ENCODE measurements at regions not wholly inside any gene's neighbourhood (a gene's known extent, or its start where the extent isn't known, plus 50 kb on each side); places are given as distances from the start of the nearest gene placed in this dataset.

DNA sequence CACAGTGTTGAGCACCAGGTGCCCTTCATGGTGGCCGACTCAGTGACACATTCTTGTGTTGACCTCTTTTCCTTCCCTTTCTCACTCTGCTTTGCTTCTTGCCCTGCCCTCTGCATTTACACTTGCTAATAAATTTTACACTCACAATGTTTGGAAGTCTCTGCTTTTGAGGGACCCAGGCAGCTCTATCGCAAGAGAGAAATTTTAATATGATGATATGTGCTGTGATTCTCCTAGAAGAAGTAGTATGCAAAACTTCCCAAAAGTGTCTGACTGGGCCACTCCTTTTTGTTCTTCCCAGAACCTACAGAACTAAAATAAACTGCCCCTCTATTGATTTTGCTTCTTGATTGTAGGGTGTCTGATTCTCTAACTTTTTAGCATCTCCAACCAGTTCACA, 135.0 kb downstream of the IRS1 start:
- no peak overlapping the region for H3K27ac ChIP-seq (ENCODE audit: low read depth, low read length, poor library complexity, severe bottlenecking)
- no peaks in the 10 kb centered on the region for H3K79me2 ChIP-seq (ENCODE audit: insufficient read depth, low read length)
- no peaks in the 10 kb centered on the region for H3K9me2 ChIP-seq (ENCODE audit: low read depth, low read length)
- no peaks in the 10 kb centered on the region for H3K36me3 ChIP-seq (ENCODE audit: insufficient read depth, low read length)
- H3K4me2 ChIP-seq (ENCODE audit: low read length) = no peak overlapping the region
- TF ChIP-seq, protein P1, sequence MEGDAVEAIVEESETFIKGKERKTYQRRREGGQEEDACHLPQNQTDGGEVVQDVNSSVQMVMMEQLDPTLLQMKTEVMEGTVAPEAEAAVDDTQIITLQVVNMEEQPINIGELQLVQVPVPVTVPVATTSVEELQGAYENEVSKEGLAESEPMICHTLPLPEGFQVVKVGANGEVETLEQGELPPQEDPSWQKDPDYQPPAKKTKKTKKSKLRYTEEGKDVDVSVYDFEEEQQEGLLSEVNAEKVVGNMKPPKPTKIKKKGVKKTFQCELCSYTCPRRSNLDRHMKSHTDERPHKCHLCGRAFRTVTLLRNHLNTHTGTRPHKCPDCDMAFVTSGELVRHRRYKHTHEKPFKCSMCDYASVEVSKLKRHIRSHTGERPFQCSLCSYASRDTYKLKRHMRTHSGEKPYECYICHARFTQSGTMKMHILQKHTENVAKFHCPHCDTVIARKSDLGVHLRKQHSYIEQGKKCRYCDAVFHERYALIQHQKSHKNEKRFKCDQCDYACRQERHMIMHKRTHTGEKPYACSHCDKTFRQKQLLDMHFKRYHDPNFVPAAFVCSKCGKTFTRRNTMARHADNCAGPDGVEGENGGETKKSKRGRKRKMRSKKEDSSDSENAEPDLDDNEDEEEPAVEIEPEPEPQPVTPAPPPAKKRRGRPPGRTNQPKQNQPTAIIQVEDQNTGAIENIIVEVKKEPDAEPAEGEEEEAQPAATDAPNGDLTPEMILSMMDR (IDR thresholded peaks at IDR 0.05; ENCODE audit: low read length) = no peak
- no peak for TF ChIP-seq EZH2 (IDR thresholded peaks at IDR 0.05; ENCODE audit: borderline replicate concordance, low read length)
- no peaks in the 10 kb centered on the region for H3K9me3 ChIP-seq (ENCODE audit: low read length)
- no peak overlapping the region for H3K4me3 ChIP-seq (ENCODE audit: low read depth, low read length, poor library complexity, severe bottlenecking)
- no peaks in the 10 kb centered on the region for H3K4me1 ChIP-seq (ENCODE audit: insufficient read depth, low read length, severe bottlenecking)
- H3K9ac ChIP-seq (ENCODE audit: low read length) = no peak overlapping the region
- H3K27me3 ChIP-seq (ENCODE audit: insufficient read depth, low read length) = no peaks in the 10 kb centered on the region; the same call in 1 of the 2 replicates
- H4K20me1 ChIP-seq (ENCODE audit: insufficient read depth, low read length) = no peaks in the 10 kb centered on the region
- no peak overlapping the region for H2AFZ ChIP-seq (ENCODE audit: low read length)
- no peaks in the 10 kb centered on the region for H3F3A ChIP-seq (ENCODE audit: insufficient read depth, low read length)

DNA sequence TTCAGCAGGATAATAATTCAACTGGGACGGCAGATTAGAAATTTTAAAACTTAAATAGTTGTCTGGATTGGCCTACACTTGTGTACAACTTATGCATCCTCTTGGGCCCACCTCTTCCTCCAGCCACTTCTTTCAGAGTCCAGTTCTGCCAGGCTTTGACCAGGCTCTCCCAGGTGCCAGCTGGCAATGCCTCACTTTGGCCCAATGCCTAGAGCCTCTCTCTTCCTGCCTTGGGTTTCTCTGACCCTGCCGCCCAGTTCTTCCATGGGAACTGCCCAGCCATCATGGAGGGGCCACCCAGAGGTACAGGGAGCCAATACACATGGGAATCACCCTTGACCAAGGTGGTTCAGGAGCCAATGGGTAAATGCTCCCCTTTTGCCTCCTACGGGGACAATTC, 135.5 kb downstream of the IRS1 start:
- no peak for TF ChIP-seq EZH2 (IDR thresholded peaks at IDR 0.05; ENCODE audit: borderline replicate concordance, low read length)
- TF ChIP-seq, protein P1 (IDR thresholded peaks at IDR 0.05; ENCODE audit: low read length) = no peak
- no peaks in the 10 kb centered on the region for H3K4me1 ChIP-seq (ENCODE audit: insufficient read depth, low read length, severe bottlenecking)
- H3K27me3 ChIP-seq (ENCODE audit: insufficient read depth, low read length) = no peaks in the 10 kb centered on the region; the same call in 1 of the 2 replicates
- no peak overlapping the region for H3K4me2 ChIP-seq (ENCODE audit: low read length)
- H3K9me3 ChIP-seq (ENCODE audit: low read length) = no peaks in the 10 kb centered on the region
- H4K20me1 ChIP-seq (ENCODE audit: insufficient read depth, low read length) = no peaks in the 10 kb centered on the region
- H3K9me2 ChIP-seq (ENCODE audit: low read depth, low read length) = no peaks in the 10 kb centered on the region
- no peak overlapping the region for H3K27ac ChIP-seq (ENCODE audit: low read depth, low read length, poor library complexity, severe bottlenecking)
- H3F3A ChIP-seq (ENCODE audit: insufficient read depth, low read length) = no peaks in the 10 kb centered on the region
- no peak overlapping the region for H3K4me3 ChIP-seq (ENCODE audit: low read depth, low read length, poor library complexity, severe bottlenecking)
- H3K79me2 ChIP-seq (ENCODE audit: insufficient read depth, low read length) = no peaks in the 10 kb centered on the region
- no peaks in the 10 kb centered on the region for H3K36me3 ChIP-seq (ENCODE audit: insufficient read depth, low read length)
- H2AFZ ChIP-seq (ENCODE audit: low read length) = no peak overlapping the region
- no peak overlapping the region for H3K9ac ChIP-seq (ENCODE audit: low read length)

DNA sequence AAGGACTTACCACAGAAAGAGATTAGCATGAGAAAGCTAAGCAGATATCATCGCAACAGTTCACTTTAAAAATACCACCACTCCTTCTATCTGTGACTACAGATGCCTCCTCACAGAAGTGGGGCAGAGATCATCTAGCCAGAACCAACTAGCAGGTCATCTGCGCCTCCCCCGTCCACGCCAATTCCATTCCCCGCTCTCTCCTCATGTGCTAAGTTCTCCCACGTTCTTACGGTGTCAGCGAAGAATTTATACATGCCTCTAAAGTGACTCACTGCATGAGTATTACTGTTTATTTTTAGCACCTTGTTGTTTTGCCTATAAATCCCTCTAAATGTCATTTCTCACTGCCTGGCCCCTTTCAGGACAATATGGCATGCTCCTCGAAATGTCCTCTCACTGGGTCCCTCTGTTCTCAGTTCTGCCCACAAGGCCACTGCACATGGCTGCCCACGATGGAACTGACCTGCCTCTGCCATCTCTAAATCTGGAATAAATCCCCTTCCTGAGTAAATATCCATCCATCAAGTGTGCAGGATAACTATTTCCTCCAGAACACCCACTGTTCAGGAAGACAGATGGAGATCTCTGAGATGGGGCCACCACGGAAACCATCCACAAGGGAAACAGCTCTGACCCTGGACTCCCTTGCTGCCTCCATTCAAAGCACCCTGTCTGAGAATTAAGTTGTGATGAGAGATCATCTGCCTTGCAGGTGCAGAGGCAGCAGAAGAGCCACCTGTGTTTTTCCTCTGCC, 137.7 kb downstream of the IRS1 start:
- no peaks in the 10 kb centered on the region for H3K4me1 ChIP-seq (ENCODE audit: insufficient read depth, low read length, severe bottlenecking)
- no peak overlapping the region for H3K4me3 ChIP-seq (ENCODE audit: low read depth, low read length, poor library complexity, severe bottlenecking)
- no peaks in the 10 kb centered on the region for H3F3A ChIP-seq (ENCODE audit: insufficient read depth, low read length)
- no peak for TF ChIP-seq EZH2 (IDR thresholded peaks at IDR 0.05; ENCODE audit: borderline replicate concordance, low read length)
- TF ChIP-seq, protein P1 (IDR thresholded peaks at IDR 0.05; ENCODE audit: low read length) = no peak
- no peaks in the 10 kb centered on the region for H3K9me2 ChIP-seq (ENCODE audit: low read depth, low read length)
- H3K4me2 ChIP-seq (ENCODE audit: low read length) = no peak overlapping the region
- no peaks in the 10 kb centered on the region for H3K27me3 ChIP-seq (ENCODE audit: insufficient read depth, low read length)
- H3K9ac ChIP-seq (ENCODE audit: low read length) = no peak overlapping the region
- no peak overlapping the region for H2AFZ ChIP-seq (ENCODE audit: low read length)
- H3K36me3 ChIP-seq (ENCODE audit: insufficient read depth, low read length) = no peaks in the 10 kb centered on the region
- H3K9me3 ChIP-seq (ENCODE audit: low read length) = no peaks in the 10 kb centered on the region
- no peaks in the 10 kb centered on the region for H4K20me1 ChIP-seq (ENCODE audit: insufficient read depth, low read length)
- H3K27ac ChIP-seq (ENCODE audit: low read depth, low read length, poor library complexity, severe bottlenecking) = no peak overlapping the region
- H3K79me2 ChIP-seq (ENCODE audit: insufficient read depth, low read length) = no peaks in the 10 kb centered on the region

Measured in OCI-LY1 (cell line).